CD14-positive monocyte (primary cell): ENCODE measurements at regions not wholly inside any gene's neighbourhood (a gene's known extent, or its start where the extent isn't known, plus 50 kb on each side); places are given as distances from the start of the nearest gene placed in this dataset.

Experiments
- DNase-seq, 3 donors: peaks; one replicate each; pipeline ENCODE4 v3.0.0-alpha.2; 2011 to 2022
- H2AFZ ChIP-seq: 2 replicates; pipeline ENCODE4 v1.6.0; 2012; ENCODE audit warnings: mild to moderate bottlenecking, low read depth, low read length, inconsistent platforms; ENCODE audit not compliant: insufficient read depth, poor library complexity, severe bottlenecking
- H3K27ac ChIP-seq, 2 donors: 1 replicate in 1 of 2; 2 replicates in 1 of 2; pipeline ENCODE4 v1.5.1; 2012 to 2013; ENCODE audit warnings: low read length in 2 of 2, control low read depth in 1 of 2, inconsistent platforms in 1 of 2, low read depth in 1 of 2, mild to moderate bottlenecking in 1 of 2
- H3K27me3 ChIP-seq, 2 donors: one replicate each; pipeline versions ENCODE4 v1.6.0 to v1.6.1; 2011 to 2013; ENCODE audit warnings: low read length in 2 of 2; ENCODE audit not compliant: control insufficient read depth in 2 of 2, insufficient read depth in 2 of 2
- H3K36me3 ChIP-seq, 2 donors: replicated peaks in 1 of 2; 1 replicate in 1 of 2; 2 replicates in 1 of 2; pipeline versions ENCODE4 v1.5.1 to v1.6.1; 2012 to 2013; ENCODE audit warnings: low read length in 2 of 2, control low read depth in 1 of 2, inconsistent platforms in 1 of 2, mild to moderate bottlenecking in 1 of 2; ENCODE audit not compliant: insufficient read depth in 2 of 2, control insufficient read depth in 1 of 2
- H3K4me1 ChIP-seq, 2 donors: 1 replicate in 1 of 2; 2 replicates in 1 of 2; pipeline versions ENCODE4 v1.5.1 to v1.6.1; 2012 to 2013; ENCODE audit warnings: low read length in 2 of 2, control low read depth in 1 of 2, inconsistent platforms in 1 of 2, mild to moderate bottlenecking in 1 of 2, moderate library complexity in 1 of 2; ENCODE audit not compliant: insufficient read depth in 2 of 2, control insufficient read depth in 1 of 2
- H3K4me2 ChIP-seq: replicated peaks from 2 replicates; pipeline ENCODE3; 2012; ENCODE audit warnings: low read length, moderate library complexity, mild to moderate bottlenecking; ENCODE audit not compliant: poor library complexity, severe bottlenecking; ENCODE audit errors: extremely low read depth
- H3K4me3 ChIP-seq, 3 experiments: fragments of 200-600 bp in 1 of 3; sonication (generic) in 1 of 3; replicated peaks in 1 of 3; 1 replicate in 2 of 3; 2 replicates in 1 of 3; pipeline ENCODE4 v1.5.1; 2011 to 2013; ENCODE audit warnings: low read length in 3 of 3, mild to moderate bottlenecking in 3 of 3, control low read depth in 2 of 3, low read depth in 2 of 3, inconsistent platforms in 1 of 3, moderate library complexity in 1 of 3
- H3K79me2 ChIP-seq: 2 replicates; pipeline ENCODE4 v1.6.0; 2012; ENCODE audit warnings: mild to moderate bottlenecking, control low read depth, inconsistent platforms, low read length, moderate library complexity; ENCODE audit not compliant: insufficient read depth
- H3K9ac ChIP-seq: 2 replicates; pipeline ENCODE4 v1.6.0; 2017; ENCODE audit warnings: low read length, mild to moderate bottlenecking; ENCODE audit not compliant: insufficient read depth, poor library complexity, severe bottlenecking
- H3K9me3 ChIP-seq, 2 donors: replicated peaks in 1 of 2; 1 replicate in 1 of 2; 2 replicates in 1 of 2; pipeline versions ENCODE4 v1.5.1 to v1.6.1; 2012 to 2013; ENCODE audit warnings: low read length in 2 of 2, control low read depth in 1 of 2; ENCODE audit not compliant: control insufficient read depth in 1 of 2, insufficient read depth in 1 of 2
- H4K20me1 ChIP-seq: 2 replicates; pipeline ENCODE4 v1.6.0; 2012; ENCODE audit warnings: mild to moderate bottlenecking, low read length, control low read depth, moderate library complexity; ENCODE audit not compliant: insufficient read depth
- H3K27ac Mint-ChIP-seq, 7 donors: one replicate each; pipeline ENCODE4 v1.8.0; 2020; ENCODE audit warnings: mild to moderate bottlenecking in 7 of 7, mixed read lengths in 7 of 7, moderate library complexity in 6 of 7, inconsistent platforms in 2 of 7
- H3K27me3 Mint-ChIP-seq, 3 donors: one replicate each; pipeline ENCODE4 v1.8.0; 2021 to 2022; ENCODE audit warnings: low read depth in 3 of 3, mild to moderate bottlenecking in 3 of 3, mixed read lengths in 3 of 3, moderate library complexity in 3 of 3, inconsistent platforms in 1 of 3
- H3K36me3 Mint-ChIP-seq, 2 donors: one replicate each; pipeline ENCODE4 v1.8.0; 2020; ENCODE audit warnings: mixed read lengths in 2 of 2, inconsistent platforms in 1 of 2, mild to moderate bottlenecking in 1 of 2
- H3K4me1 Mint-ChIP-seq: one replicate; pipeline ENCODE4 v1.8.0; 2020; ENCODE audit warnings: mild to moderate bottlenecking, mixed read lengths
- H3K4me3 Mint-ChIP-seq, 2 donors: one replicate each; pipeline ENCODE4 v1.8.0; 2020; ENCODE audit warnings: mild to moderate bottlenecking in 2 of 2, mixed read lengths in 2 of 2, moderate library complexity in 1 of 2
- H3K9me3 Mint-ChIP-seq, 7 donors: one replicate each; pipeline ENCODE4 v1.8.0; 2020 to 2022; ENCODE audit warnings: mixed read lengths in 7 of 7, mild to moderate bottlenecking in 6 of 7, moderate library complexity in 6 of 7, inconsistent platforms in 2 of 7
- WGBS: methylation state at CpG from one replicate; pipeline ENCODE4 v1.1.5; 2013; ENCODE audit warnings: missing lambda C conversion rate; ENCODE audit not compliant: insufficient coverage; 5-methylcytosine and 5-hydroxymethylcytosine counted together
- intact Hi-C, 2 donors: fragments of 100-400 bp; cut with micrococcal nuclease; formaldehyde crosslinking; loops; one replicate each; pipeline versions ENCODE4 v1.15.0 to v1.15.1; 2023
- TF ChIP-seq, protein P1 (sequence below): fragments of 200-600 bp; IDR thresholded peaks from one replicate; pipeline ENCODE4 v1.8.0; 2022; ENCODE audit warnings: antibody characterized with exemption, mild to moderate bottlenecking

DNA sequence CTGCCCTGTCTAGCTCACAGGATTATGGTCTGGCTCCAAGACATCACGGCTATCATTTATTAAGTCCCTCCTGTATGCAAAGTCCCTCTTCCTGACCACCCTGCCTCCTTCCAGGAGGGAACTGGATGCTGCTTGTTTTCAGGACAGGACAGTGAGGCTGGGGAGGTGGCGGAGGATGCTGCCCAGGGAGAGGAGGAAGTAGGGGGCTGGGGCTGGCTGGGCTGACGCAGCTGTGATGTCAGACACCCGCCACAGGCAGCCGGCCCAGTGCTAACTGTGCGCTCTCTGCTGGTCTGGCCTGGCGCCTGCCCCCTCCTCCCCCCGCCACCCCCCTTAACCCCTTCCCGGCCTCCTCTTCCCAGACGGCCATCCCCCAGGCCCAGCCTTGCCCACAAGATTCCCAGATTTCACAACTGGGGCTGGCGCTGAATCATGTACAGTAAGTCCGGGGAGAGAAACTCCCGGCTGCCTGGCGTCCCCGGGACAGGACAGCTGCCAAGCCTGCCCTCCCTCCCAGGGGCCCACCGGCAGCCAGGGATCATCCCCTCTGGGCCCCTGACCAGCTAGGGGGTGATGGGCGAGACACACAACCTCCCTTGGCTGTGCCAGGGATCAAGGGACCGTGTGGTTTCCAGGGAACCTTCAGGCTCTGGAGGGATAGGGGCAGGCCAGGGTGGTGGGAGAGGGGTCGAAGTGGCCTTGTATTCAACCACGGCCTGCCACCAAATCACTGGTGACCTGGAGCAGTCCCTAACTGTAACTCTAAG lies 118.1 kb downstream of the CEBPB start:
- H4K20me1 ChIP-seq = no peaks in the 10 kb centered on the region
- H3K79me2 ChIP-seq = no peaks in the 10 kb centered on the region
- H3K27ac ChIP-seq = peak overlapping the region; percentile 86 to 94
- H3K9me3 ChIP-seq = no peaks in the 10 kb centered on the region
- peaks cover 0 to 5% of the 10 kb centered on the region in 2 donors for H3K36me3 Mint-ChIP-seq
- no peaks in the 10 kb centered on the region for H3K27me3 ChIP-seq
- peaks cover under 1 to 3% (median under 1%) of the 10 kb centered on the region in 3 donors for H3K27me3 Mint-ChIP-seq
- peaks cover 28 to 29% of the 10 kb centered on the region in 2 donors for H3K4me1 ChIP-seq
- H3K4me1 Mint-ChIP-seq = peaks cover 45% of the 10 kb centered on the region
- peak overlapping the region; percentile 95 to 98 (median 98) for H3K27ac Mint-ChIP-seq
- peak overlapping the region in 2 of 3 experiments; percentile 20 to 35 for H3K4me3 ChIP-seq
- peak overlapping the region; percentile 43 for H2AFZ ChIP-seq
- peak overlapping the region; percentile 52 for H3K9ac ChIP-seq
- peak overlapping the region; percentile 57 for H3K4me2 ChIP-seq
- DNase-seq = peak; percentile 89 to 93 (median 92)
- H3K36me3 ChIP-seq = no peaks in the 10 kb centered on the region
- WGBS = 26% methylated on average over 14 of the region's 20 CpGs
- intact Hi-C loops = no loop called here
- TF ChIP-seq, protein P1, sequence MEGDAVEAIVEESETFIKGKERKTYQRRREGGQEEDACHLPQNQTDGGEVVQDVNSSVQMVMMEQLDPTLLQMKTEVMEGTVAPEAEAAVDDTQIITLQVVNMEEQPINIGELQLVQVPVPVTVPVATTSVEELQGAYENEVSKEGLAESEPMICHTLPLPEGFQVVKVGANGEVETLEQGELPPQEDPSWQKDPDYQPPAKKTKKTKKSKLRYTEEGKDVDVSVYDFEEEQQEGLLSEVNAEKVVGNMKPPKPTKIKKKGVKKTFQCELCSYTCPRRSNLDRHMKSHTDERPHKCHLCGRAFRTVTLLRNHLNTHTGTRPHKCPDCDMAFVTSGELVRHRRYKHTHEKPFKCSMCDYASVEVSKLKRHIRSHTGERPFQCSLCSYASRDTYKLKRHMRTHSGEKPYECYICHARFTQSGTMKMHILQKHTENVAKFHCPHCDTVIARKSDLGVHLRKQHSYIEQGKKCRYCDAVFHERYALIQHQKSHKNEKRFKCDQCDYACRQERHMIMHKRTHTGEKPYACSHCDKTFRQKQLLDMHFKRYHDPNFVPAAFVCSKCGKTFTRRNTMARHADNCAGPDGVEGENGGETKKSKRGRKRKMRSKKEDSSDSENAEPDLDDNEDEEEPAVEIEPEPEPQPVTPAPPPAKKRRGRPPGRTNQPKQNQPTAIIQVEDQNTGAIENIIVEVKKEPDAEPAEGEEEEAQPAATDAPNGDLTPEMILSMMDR = peak; percentile 26
- H3K4me3 Mint-ChIP-seq = peak overlapping the region; percentile 59 to 63
- H3K9me3 Mint-ChIP-seq = peaks cover 0 to 4% (median 2%) of the 10 kb centered on the region in 7 donors

- Histone ChIP-seq H3K27ac (peak overlapping the region; percentile 86 to 94), H3K9ac (peak overlapping the region; percentile 52), H3K4me2 (peak overlapping the region; percentile 57), H3K27me3 (no peaks in the 10 kb centered on the region), H3K9me3 (no peaks in the 10 kb centered on the region), H3K4me3 (peak overlapping the region in 1 of 3 experiments; percentile 35), H2AFZ (peak overlapping the region; percentile 43), H4K20me1 (no peaks in the 10 kb centered on the region), H3K36me3 (no peaks in the 10 kb centered on the region), H3K4me1 (peaks cover 21 to 23% of the 10 kb centered on the region in 2 donors), H3K79me2 (no peaks in the 10 kb centered on the region)
- no peak overlapping the region for H3K4me3 Mint-ChIP-seq
- no peak for DNase-seq
- peaks cover 0 to 4% (median 2%) of the 10 kb centered on the region in 7 donors for H3K9me3 Mint-ChIP-seq
- WGBS = 87% methylated on average over 4 of the region's 11 CpGs
- intact Hi-C loops = no loop called here
- H3K36me3 Mint-ChIP-seq = peaks cover 0 to 5% of the 10 kb centered on the region in 2 donors
- H3K27ac Mint-ChIP-seq = peak overlapping the region; percentile 95 to 98 (median 98)
- peaks cover 39% of the 10 kb centered on the region for H3K4me1 Mint-ChIP-seq
- TF ChIP-seq, protein P1 = no peak
- peaks cover 3 to 6% (median 4%) of the 10 kb centered on the region in 3 donors for H3K27me3 Mint-ChIP-seq
These were observed 118.7 kb downstream of the CEBPB start for GRCh38 chr20:50309280-50309763.
